DND-41 (cell line): ENCODE measurements at regions not wholly inside any gene's neighbourhood (a gene's known extent, or its start where the extent isn't known, plus 50 kb on each side); places are given as distances from the start of the nearest gene placed in this dataset.

Source experiments
- CTCF ChIP-seq: IDR thresholded peaks from 2 replicates; pipeline ENCODE4 v1.5.1; 2012; ENCODE audit warnings: borderline replicate concordance, low read length, moderate library complexity, mild to moderate bottlenecking; ENCODE audit not compliant: poor library complexity, severe bottlenecking; ENCODE audit errors: extremely low read depth
- EZH2 ChIP-seq: IDR thresholded peaks from 3 replicates; pipeline ENCODE4 v1.6.1; 2012; ENCODE audit warnings: borderline replicate concordance, low read depth, mild to moderate bottlenecking, moderate library complexity, low read length, inconsistent platforms; ENCODE audit not compliant: severe bottlenecking

GRCh38 chr11:60607483-60607882 is 91.9 kb upstream of the MS4A8 start:
- TF ChIP-seq CTCF: peak; percentile 23
- TF ChIP-seq EZH2: no peak
